Stomach smooth muscle (tissue), 2 donors: ENCODE measurements at regions not wholly inside any gene's neighbourhood (a gene's known extent, or its start where the extent isn't known, plus 50 kb on each side); places are given as distances from the start of the nearest gene placed in this dataset.
"Not testable (repeated sequence)": the region's sequence is repeated elsewhere in the genome, so short reads cannot be mapped to it uniquely, and the experiment has no call there.

Experiments
- H3K27ac ChIP-seq: one replicate; pipeline ENCODE4 v1.7.0; 2013; ENCODE audit warnings: mild to moderate bottlenecking, low read length, inconsistent platforms
- H3K27me3 ChIP-seq, 2 donors: one replicate each; pipeline ENCODE4 v1.7.0; 2013; ENCODE audit warnings: low read length in 2 of 2; ENCODE audit not compliant: insufficient read depth in 2 of 2, control insufficient read depth in 1 of 2
- H3K36me3 ChIP-seq, 2 donors: one replicate each; pipeline ENCODE4 v1.7.0; 2013; ENCODE audit warnings: low read length in 2 of 2; ENCODE audit not compliant: control insufficient read depth in 2 of 2, insufficient read depth in 2 of 2
- H3K4me1 ChIP-seq: one replicate; pipeline ENCODE4 v1.7.0; 2013; ENCODE audit warnings: low read length; ENCODE audit not compliant: control insufficient read depth, insufficient read depth
- H3K4me3 ChIP-seq, 2 donors: one replicate each; pipeline ENCODE4 v1.7.0; 2013; ENCODE audit warnings: low read length in 2 of 2
- H3K9ac ChIP-seq, 2 donors: one replicate each; pipeline ENCODE4 v1.7.0; 2013; ENCODE audit warnings: low read length in 2 of 2, mild to moderate bottlenecking in 1 of 2
- H3K9me3 ChIP-seq, 2 donors: one replicate each; pipeline ENCODE4 v1.7.0; 2013; ENCODE audit warnings: low read length in 2 of 2; ENCODE audit not compliant: control insufficient read depth in 2 of 2
- donor health status: healthy.
- donor health status: Pancreatic carcinoma.

DNA sequence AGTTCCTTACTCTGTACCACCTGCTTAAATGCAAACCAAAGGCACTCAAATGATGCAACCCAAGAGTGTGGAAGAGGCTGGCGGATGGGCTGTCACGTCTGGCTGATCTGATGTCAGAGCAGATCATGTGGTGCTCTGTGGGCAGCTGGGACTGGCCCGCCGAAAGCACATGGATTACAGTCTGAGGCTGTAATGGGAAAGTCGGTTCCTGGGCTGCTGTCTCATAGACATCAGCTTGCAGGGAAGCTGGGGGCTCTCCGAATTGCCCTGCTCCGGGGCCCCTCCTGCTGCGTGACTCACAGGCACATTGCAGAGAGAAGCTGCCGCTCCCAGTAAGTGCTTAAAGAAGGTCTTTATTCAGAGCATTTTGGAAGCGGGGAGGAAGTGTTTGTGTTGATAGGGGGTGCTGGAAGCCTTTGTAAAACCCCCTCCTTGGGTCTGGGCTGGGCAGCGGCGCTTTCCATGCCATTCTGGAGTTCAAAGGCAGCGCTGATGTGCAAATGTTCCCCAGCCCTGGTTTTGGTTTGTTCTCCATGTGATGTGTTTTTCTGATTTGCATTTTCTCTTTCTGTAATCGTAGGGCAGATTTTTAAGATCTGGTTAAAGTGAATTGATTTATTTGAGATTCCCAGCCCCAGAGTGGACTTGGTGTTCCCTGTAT is 181.1 kb downstream of the LARP7 start:
- H3K27ac ChIP-seq, result peak overlapping the region; percentile 64
- no peaks in the 10 kb centered on the region for H3K27me3 ChIP-seq
- no peaks in the 10 kb centered on the region for H3K36me3 ChIP-seq
- H3K4me1 ChIP-seq, result peaks cover 8% of the 10 kb centered on the region
- peak overlapping the region; percentile 80 to 84 for H3K4me3 ChIP-seq
- H3K9me3 ChIP-seq, result no peaks in the 10 kb centered on the region
- H3K9ac ChIP-seq, result peak overlapping the region; percentile 76 to 83

DNA sequence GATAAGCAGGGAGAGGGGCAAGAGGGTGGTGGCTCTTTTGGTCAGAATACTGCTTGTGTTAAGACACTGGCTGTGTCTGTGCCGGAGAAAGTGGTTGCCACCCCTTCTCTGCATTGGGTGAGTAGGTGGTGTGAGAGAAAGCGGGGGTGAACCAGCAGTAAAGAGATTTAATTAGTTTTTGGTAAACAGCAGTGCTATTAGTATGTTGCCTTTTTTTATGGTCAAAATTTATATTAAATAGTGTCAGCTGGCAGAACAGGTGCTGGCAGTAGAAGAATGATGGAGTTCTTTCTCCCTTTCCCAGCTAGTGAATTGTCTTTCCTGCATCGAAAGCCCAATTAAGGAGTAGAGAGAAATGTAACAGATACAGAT is 181.6 kb downstream of the LARP7 start:
- H3K27ac ChIP-seq, result peak overlapping the region; percentile 64
- no peaks in the 10 kb centered on the region for H3K36me3 ChIP-seq
- no peaks in the 10 kb centered on the region for H3K27me3 ChIP-seq
- peaks cover 8% of the 10 kb centered on the region for H3K4me1 ChIP-seq
- H3K9me3 ChIP-seq, result no peaks in the 10 kb centered on the region
- H3K9ac ChIP-seq, result peak overlapping the region; percentile 76 to 83
- H3K4me3 ChIP-seq, result peak overlapping the region; percentile 80 to 84

DNA sequence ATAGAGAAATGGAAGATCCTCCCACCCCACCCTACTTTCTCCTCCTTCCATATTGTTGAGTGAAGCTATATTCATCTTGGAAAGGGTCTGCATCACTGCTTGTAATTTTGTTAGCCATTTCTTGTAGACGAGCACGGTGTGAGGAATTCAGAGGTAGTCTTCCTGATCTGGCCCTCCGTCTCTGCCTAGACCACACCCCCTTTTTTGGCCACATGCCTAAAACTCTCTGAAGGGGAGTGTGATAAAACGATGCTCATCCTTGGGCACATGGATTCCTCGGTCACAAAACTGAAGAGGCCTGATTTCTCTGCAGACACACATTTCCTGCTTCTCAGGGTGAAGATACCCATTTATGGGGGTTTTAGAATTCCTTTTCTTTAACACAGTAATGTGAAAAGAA is 182.8 kb downstream of the LARP7 start:
- no peaks in the 10 kb centered on the region for H3K9me3 ChIP-seq
- no peak overlapping the region for H3K27ac ChIP-seq
- H3K4me3 ChIP-seq, result peak overlapping the region in 1 of 2 donors; percentile 15
- H3K36me3 ChIP-seq, result no peaks in the 10 kb centered on the region
- no peaks in the 10 kb centered on the region for H3K27me3 ChIP-seq
- H3K9ac ChIP-seq, result no peak overlapping the region
- H3K4me1 ChIP-seq, result peaks cover 8% of the 10 kb centered on the region

DNA sequence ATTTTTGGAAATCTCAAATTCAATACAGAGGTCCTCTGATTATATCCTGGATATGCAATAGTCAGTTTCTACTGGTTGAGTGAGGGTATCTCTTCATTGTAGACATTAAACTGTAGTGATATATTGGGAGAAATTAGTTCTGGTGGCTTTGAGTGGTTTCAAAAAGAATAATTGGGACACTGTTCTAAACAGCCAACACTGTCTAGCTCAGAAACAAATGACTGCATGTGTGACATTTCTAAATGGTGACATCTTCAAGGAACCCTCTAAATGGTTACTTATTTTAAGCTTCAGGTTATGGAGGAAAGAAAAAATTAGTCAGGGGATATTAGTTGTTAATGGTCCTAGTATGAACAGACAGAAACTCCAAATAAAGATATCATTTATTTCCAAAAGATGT is 186.2 kb downstream of the LARP7 start:
- Histone ChIP-seq H3K36me3 (no peaks in the 10 kb centered on the region), H3K27me3 (no peaks in the 10 kb centered on the region), H3K9me3 (no peaks in the 10 kb centered on the region)

DNA sequence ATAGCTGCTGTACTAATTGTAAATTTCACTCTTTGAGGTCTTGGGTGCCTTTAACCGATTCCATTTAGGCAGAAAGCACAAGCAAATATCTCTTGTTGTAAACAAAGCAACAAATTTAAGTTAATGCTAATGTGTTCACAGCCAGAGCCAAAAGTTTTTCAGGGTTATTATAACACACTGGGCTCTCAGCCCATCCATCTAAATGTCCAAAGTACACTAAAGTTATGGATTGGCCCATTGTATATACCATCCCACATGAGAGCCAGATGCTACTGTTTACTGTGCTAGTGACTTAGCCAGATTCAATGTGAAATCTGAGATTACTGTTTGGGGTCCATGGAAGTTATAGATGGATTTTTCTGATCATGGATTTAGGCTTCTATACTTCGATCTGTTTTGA is 186.7 kb downstream of the LARP7 start:
- no peak overlapping the region for H3K27ac ChIP-seq
- H3K9me3 ChIP-seq, result no peaks in the 10 kb centered on the region
- H3K4me3 ChIP-seq, result no peak overlapping the region
- no peak overlapping the region for H3K9ac ChIP-seq
- H3K27me3 ChIP-seq, result no peaks in the 10 kb centered on the region
- H3K4me1 ChIP-seq, result peaks cover 2% of the 10 kb centered on the region
- H3K36me3 ChIP-seq, result no peaks in the 10 kb centered on the region

More for the DNA sequence above, 186.2 kb downstream of the LARP7 start:
- peaks cover 4% of the 10 kb centered on the region for H3K4me1 ChIP-seq
- H3K9ac ChIP-seq, result no peak overlapping the region
- H3K4me3 ChIP-seq, result no peak overlapping the region
- H3K27ac ChIP-seq, result no peak overlapping the region

DNA sequence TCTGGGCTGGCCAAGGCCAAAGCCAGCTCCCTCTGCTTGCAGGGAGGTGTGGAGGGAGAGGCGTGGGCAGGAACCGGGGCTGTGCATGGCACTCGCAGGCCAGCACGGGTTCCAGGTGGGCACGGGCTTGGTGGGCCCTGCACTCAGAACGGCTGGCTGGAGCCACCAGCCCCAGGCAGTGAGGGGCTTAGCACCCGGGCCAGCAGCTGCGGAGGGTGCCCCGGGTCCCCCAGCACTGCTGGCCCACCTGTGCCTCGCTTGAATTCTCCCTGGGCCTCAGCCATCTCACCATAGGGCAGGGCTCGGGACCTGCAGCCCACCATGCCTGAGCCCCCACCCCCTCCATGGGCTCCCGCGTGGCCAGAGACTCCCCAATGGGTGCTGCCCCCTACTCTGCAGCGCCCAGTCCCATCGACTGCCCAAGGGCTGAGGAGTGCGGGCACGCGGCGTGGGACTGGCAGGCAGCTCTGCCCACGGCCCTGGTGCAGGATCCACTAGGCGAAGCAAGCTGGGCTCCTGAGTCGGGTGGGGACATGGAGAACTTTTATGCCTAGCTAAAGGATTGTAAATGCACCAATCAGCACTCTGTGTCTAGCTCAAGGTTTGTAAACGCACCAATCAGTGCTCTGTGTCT is 193.9 kb downstream of the LARP7 start:
- H3K27ac ChIP-seq, result no peak overlapping the region
- H3K36me3 ChIP-seq, result no peaks in the 10 kb centered on the region

DNA sequence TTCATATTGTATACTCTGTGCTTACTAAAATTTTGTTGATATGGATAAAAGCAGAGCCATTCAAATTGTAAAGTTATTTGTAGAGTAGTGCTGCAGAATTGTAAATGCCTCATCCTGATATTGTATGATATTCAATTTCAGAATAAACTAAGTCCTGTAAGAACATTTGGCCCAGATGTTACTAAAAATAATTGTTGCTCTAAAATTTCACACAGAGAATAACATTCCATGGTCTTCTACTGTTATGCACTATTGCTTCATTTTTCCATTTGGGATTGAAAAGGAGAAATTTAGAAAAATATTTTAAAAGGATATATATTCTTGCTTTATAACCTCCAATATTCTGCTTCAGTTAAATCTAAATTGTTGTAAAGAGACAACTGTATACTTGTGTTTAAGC is 195.6 kb downstream of the LARP7 start:
- no peaks in the 10 kb centered on the region for H3K9me3 ChIP-seq
- no peak overlapping the region for H3K4me3 ChIP-seq
- H3K27ac ChIP-seq, result no peak overlapping the region
- no peaks in the 10 kb centered on the region for H3K36me3 ChIP-seq
- peaks cover 3% of the 10 kb centered on the region for H3K4me1 ChIP-seq
- H3K27me3 ChIP-seq, result no peaks in the 10 kb centered on the region
- no peak overlapping the region for H3K9ac ChIP-seq

More for the DNA sequence above, 193.9 kb downstream of the LARP7 start:
- Histone ChIP-seq H3K27me3 (no peaks in the 10 kb centered on the region), H3K4me1 (peaks cover 3% of the 10 kb centered on the region), H3K9me3 (no peaks in the 10 kb centered on the region), H3K9ac (no peak overlapping the region), H3K4me3 (no peak overlapping the region)

DNA sequence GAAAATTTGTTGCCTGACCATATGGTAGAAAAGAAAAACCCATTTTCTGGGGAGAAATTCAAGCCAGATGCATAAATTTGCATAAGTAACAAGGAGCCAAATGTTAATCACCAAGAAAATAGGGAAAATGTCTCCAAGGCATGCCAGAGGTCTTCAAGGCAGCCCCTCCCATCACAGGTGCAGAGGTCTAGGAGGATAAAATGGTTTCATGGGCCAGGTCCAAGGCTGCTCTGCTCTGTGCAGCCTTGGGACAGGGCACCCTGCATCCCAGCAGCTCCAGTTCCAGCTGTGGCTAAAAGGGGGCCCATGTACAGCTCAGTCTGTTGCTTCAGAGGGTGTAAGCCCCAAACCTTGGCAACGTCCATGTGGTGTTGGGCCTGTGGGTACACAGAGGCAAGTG is 200.0 kb downstream of the LARP7 start:
- no peak overlapping the region for H3K9ac ChIP-seq
- H3K4me3 ChIP-seq, result no peak overlapping the region
- H3K36me3 ChIP-seq, result no peaks in the 10 kb centered on the region
- H3K9me3 ChIP-seq, result no peaks in the 10 kb centered on the region
- peaks cover 3% of the 10 kb centered on the region for H3K4me1 ChIP-seq
- H3K27me3 ChIP-seq, result no peaks in the 10 kb centered on the region
- H3K27ac ChIP-seq, result no peak overlapping the region

DNA sequence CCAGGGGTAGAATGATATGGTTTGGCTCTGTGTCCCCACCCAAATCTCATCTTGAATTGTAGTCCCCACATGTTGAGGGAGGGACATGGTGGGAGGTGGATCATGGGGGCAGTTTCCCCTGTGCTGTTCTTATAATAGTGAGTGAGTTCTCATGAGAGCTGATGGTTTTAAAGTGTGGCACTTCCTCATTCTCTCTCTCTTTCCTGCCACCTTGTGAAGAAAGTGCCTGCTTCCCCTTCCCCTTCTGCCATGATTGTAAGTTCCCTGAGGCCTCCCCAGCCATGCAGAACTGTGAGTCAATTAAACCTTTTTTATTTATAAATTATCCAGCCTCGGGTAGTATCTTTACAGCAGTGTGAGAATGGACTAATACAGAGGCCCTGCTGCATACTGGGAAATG is 201.1 kb downstream of the LARP7 start:
- not testable (repeated sequence) for H3K9me3 ChIP-seq, H3K27ac ChIP-seq, H3K36me3 ChIP-seq, H3K9ac ChIP-seq, H3K27me3 ChIP-seq, H3K4me3 ChIP-seq, H3K4me1 ChIP-seq

DNA sequence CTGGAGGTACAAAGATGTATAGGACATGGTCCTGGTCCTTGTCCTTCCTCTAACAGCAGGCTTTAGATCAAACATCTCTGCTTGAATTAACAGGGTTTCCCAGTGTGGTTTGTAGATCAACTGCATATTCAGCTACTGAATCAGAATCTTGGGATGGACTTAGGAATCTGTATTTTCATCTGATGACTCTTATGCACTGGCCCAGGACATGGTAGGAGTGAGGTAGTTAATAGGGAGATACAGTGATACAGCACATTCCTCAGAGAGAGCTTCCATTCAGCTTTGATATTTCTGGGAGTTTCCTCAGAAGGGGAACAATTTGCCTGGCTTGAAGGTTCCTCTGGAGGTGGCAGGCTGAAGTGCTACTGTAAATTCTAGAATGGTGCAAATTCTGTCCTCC is 203.1 kb downstream of the LARP7 start:
- Histone ChIP-seq H3K9me3 (no peaks in the 10 kb centered on the region), H3K4me1 (no peaks in the 10 kb centered on the region), H3K36me3 (no peaks in the 10 kb centered on the region), H3K27ac (no peak overlapping the region), H3K27me3 (no peaks in the 10 kb centered on the region), H3K4me3 (no peak overlapping the region), H3K9ac (no peak overlapping the region)

DNA sequence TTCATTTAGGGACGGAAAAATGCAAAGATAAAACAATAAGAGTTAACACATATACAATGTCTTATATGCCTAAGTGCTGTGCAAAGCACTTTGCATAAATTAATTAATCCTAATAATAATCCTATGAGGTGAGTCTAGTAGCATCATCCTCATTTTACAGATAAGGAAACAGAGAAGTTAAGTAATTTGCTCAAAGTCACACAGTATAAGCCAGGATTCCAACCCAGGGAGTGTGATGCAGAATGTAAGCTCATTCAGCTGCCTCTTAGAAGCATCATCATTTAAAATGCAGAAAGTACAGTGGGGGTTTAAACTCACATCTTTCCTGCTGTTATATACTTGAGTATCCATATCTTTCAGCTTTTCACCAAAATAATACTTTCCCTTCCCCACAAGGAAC is 203.7 kb downstream of the LARP7 start:
- H3K9me3 ChIP-seq, result no peaks in the 10 kb centered on the region
- H3K9ac ChIP-seq, result no peak overlapping the region
- H3K36me3 ChIP-seq, result no peaks in the 10 kb centered on the region
- H3K27me3 ChIP-seq, result no peaks in the 10 kb centered on the region
- no peak overlapping the region for H3K4me3 ChIP-seq
- H3K4me1 ChIP-seq, result no peaks in the 10 kb centered on the region
- no peak overlapping the region for H3K27ac ChIP-seq
